HepG2 (cell line): ENCODE measurements at regions not wholly inside any gene's neighbourhood (a gene's known extent, or its start where the extent isn't known, plus 50 kb on each side); places are given as distances from the start of the nearest gene placed in this dataset.

ENCODE experiments used
- ATAC-seq: fragments of 200-7000 bp; cut with Tn5 transposase; 3 replicates; pipeline ENCODE4 v1.9.1; 2020; ENCODE audit warnings: mild to moderate bottlenecking, moderate library complexity
- BruUV-seq: library from RNA; stranded (reverse); fragments of 400-500 nt; replicated peaks from 2 replicates; lab custom pipeline; 2021; lab: Mats Ljungman, UMichigan
- CTCF ChIA-PET: fragments of 300-600 bp; formaldehyde crosslinking; extraction: SDS; loops from one replicate; lab custom pipeline; 2021; ENCODE audit warnings: low total read pairs, inconsistent platforms, low intra/inter-chr PET ratio; lab: Yijun Ruan, JAX
- POLR2A ChIA-PET: fragments of 350-600 bp; sonication (Branson Sonifier 250); formaldehyde crosslinking; loops from one replicate; lab custom pipeline; 2020; ENCODE audit warnings: antibody characterized with exemption, inconsistent platforms; lab: Yijun Ruan, JAX
- DNase-seq: peaks from one replicate; pipeline ENCODE4 v3.0.0-alpha.2; 2015; ENCODE audit warnings: low spot score
- FAIRE-seq: peaks from 3 replicates; lab custom pipeline; 2011; peaks lifted over from hg19 to GRCh38; lab: Jason Lieb, UNC
- H2AFZ ChIP-seq: one replicate; pipeline ENCODE4 v1.6.1; 2011; ENCODE audit warnings: low read length, inconsistent platforms
- H3K27ac ChIP-seq: fragments of 300-600 bp; 3 replicates; pipeline ENCODE4 v1.8.0; 2011; ENCODE audit warnings: mixed run types, mild to moderate bottlenecking, mixed read lengths, low read length, inconsistent platforms; ENCODE audit not compliant: insufficient read depth; ENCODE audit errors: extremely low read length
- H3K27me3 ChIP-seq, 2 experiments: fragments of 200-600 bp in 1 of 2; 2 replicates in 1 of 2; 3 replicates in 1 of 2; pipeline versions ENCODE4 v1.6.0 to v1.8.0; 2011; ENCODE audit warnings: low read length in 2 of 2, mild to moderate bottlenecking in 2 of 2, moderate library complexity in 2 of 2, inconsistent platforms in 1 of 2; ENCODE audit not compliant: insufficient read depth in 2 of 2, control insufficient read depth in 1 of 2
- H3K36me3 ChIP-seq, 2 experiments: fragments of 200-600 bp in 1 of 2; replicated peaks in 1 of 2; 2 replicates in 1 of 2; 3 replicates in 1 of 2; pipeline versions ENCODE4 v1.5.1 to v1.8.0; 2011; ENCODE audit warnings: low read length in 2 of 2, inconsistent platforms in 1 of 2; ENCODE audit not compliant: insufficient read depth in 2 of 2, control insufficient read depth in 1 of 2
- H3K4me1 ChIP-seq: 2 replicates; pipeline ENCODE4 v1.5.1; 2012; ENCODE audit warnings: low read length, inconsistent platforms; ENCODE audit not compliant: insufficient read depth
- H3K4me2 ChIP-seq: 2 replicates; pipeline ENCODE4 v1.6.0; 2011; ENCODE audit warnings: low read depth, low read length, inconsistent platforms
- H3K4me3 ChIP-seq, 3 experiments: fragments of 200-600 bp in 1 of 3; sonication (generic), shearing (Covaris generic) in 1 of 3; replicated peaks in 1 of 3; 2 replicates each; pipeline ENCODE4 v1.5.1; 2011 to 2016; ENCODE audit warnings: low read length in 3 of 3, inconsistent platforms in 2 of 3, low read depth in 2 of 3, mild to moderate bottlenecking in 2 of 3, control low read depth in 1 of 3, mixed read lengths in 1 of 3; ENCODE audit not compliant: insufficient read depth in 1 of 3
- H3K79me2 ChIP-seq: one replicate; pipeline ENCODE4 v1.6.1; 2011; ENCODE audit warnings: low read length, inconsistent platforms; ENCODE audit not compliant: insufficient read depth
- H3K9ac ChIP-seq: 2 replicates; pipeline ENCODE4 v1.6.0; 2011; ENCODE audit warnings: mild to moderate bottlenecking, low read depth, low read length, inconsistent platforms; ENCODE audit not compliant: insufficient read depth
- H3K9me3 ChIP-seq: 2 replicates; pipeline ENCODE4 v1.5.1; 2012; ENCODE audit warnings: mild to moderate bottlenecking, low read length
- H4K20me1 ChIP-seq: 2 replicates; pipeline ENCODE4 v1.6.0; 2011; ENCODE audit warnings: inconsistent platforms, mild to moderate bottlenecking, low read length, moderate library complexity; ENCODE audit not compliant: insufficient read depth
- ATAD3A ChIP-seq: sonication (generic); formaldehyde crosslinking; IDR thresholded peaks from 2 replicates; pipeline ENCODE4 v1.4.0; 2020; ENCODE audit warnings: missing genetic modification reagents
- DRAP1 ChIP-seq: IDR thresholded peaks from 2 replicates; pipeline ENCODE4 v1.6.1; 2016; ENCODE audit warnings: missing genetic modification reagents, missing compliant biosample characterization
- GFI1 ChIP-seq: sonication (generic); formaldehyde crosslinking; IDR thresholded peaks from 2 replicates; pipeline ENCODE4 v1.5.0; 2020; ENCODE audit warnings: missing genetic modification reagents, mild to moderate bottlenecking, borderline replicate concordance
- HOMEZ ChIP-seq: IDR thresholded peaks from 2 replicates; pipeline ENCODE4 v1.6.1; 2016; ENCODE audit warnings: low read depth
- KIAA2018 ChIP-seq: sonication (generic); formaldehyde crosslinking; IDR thresholded peaks from 2 replicates; pipeline ENCODE4 v1.5.0; 2020; ENCODE audit warnings: mild to moderate bottlenecking, missing genetic modification reagents, borderline replicate concordance
- NFKB2 ChIP-seq: sonication (generic); formaldehyde crosslinking; IDR thresholded peaks from 2 replicates; pipeline ENCODE4 v1.4.0; 2020; ENCODE audit warnings: missing genetic modification reagents, borderline replicate concordance
- PCBP2 ChIP-seq: fragments of 200-400 bp; formaldehyde crosslinking; optimal IDR thresholded peaks from 2 replicates; pipeline ENCODE3; 2018; ENCODE audit warnings: low read length, low read depth; ENCODE audit not compliant: poor library complexity, severe bottlenecking
- SMAD9 ChIP-seq: sonication (generic); formaldehyde crosslinking; IDR thresholded peaks from 2 replicates; pipeline ENCODE4 v1.5.1; 2020; ENCODE audit warnings: mild to moderate bottlenecking, missing genetic modification reagents
- SRSF1 ChIP-seq: fragments of 200-400 bp; formaldehyde crosslinking; optimal IDR thresholded peaks from 2 replicates; pipeline ENCODE3; 2017; ENCODE audit warnings: mild to moderate bottlenecking, low read depth, low read length, moderate library complexity
- XBP1 ChIP-seq: sonication (generic); formaldehyde crosslinking; IDR thresholded peaks from 2 replicates; pipeline ENCODE4 v1.5.0; 2020; ENCODE audit warnings: missing genetic modification reagents
- ZFP36 ChIP-seq: fragments of 150-350 bp; IDR thresholded peaks from 2 replicates; pipeline ENCODE4 v1.6.1; 2018; ENCODE audit warnings: borderline replicate concordance, low read length, low read depth; ENCODE audit not compliant: partially characterized antibody
- ZNF124 ChIP-seq: sonication (generic); formaldehyde crosslinking; IDR thresholded peaks from 2 replicates; pipeline ENCODE4 v1.4.0; 2020; ENCODE audit warnings: missing genetic modification reagents
- ZNF512 ChIP-seq: sonication (generic); formaldehyde crosslinking; IDR thresholded peaks from 2 replicates; pipeline ENCODE4 v1.4.0; 2020; ENCODE audit warnings: mild to moderate bottlenecking, missing genetic modification reagents
- WGBS: methylation state at CpG from one replicate; pipeline ENCODE4 v1.1.6; 2017; ENCODE audit warnings: low lambda C conversion rate; 5-methylcytosine and 5-hydroxymethylcytosine counted together
- in situ Hi-C: cut with HindIII; loops from 2 replicates; pipeline ENCODE4 v1.10.0; 2017; ENCODE audit warnings: low pct_unique_long_range_greater_than_20kb; ENCODE audit not compliant: extremely low pct_ligation_motif_present
- intact Hi-C: fragments of 100-400 bp; cut with micrococcal nuclease; formaldehyde crosslinking; loops from one replicate; pipeline ENCODE4 v1.10.0; 2022; ENCODE audit not compliant: unreplicated experiment

- TF ChIP-seq PCBP2: no peak
- TF ChIP-seq GFI1 (CRISPR knock-in tag): no peak
- no peak for TF ChIP-seq ZNF124
- TF ChIP-seq SMAD9 (CRISPR knock-in tag): no peak
These were observed 71.9 kb downstream of the ANXA1 start (continued) for GRCh38 chr9:73223594-73223993.

GRCh38 chr9:73229543-73229942 lies 77.9 kb downstream of the ANXA1 start:
- no TSS peak for BruUV-seq

More at GRCh38 chr9:73229543-73229942, 77.9 kb downstream of the ANXA1 start:
- ATAC-seq: no peak
- Histone ChIP-seq H3K79me2 (no peaks in the 10 kb centered on the region), H3K9me3 (no peaks in the 10 kb centered on the region), H3K27ac (no peak overlapping the region), H4K20me1 (no peaks in the 10 kb centered on the region), H3K4me3 (no peak overlapping the region), H3K27me3 (no peaks in the 10 kb centered on the region), H2AFZ (no peak overlapping the region), H3K36me3 (no peaks in the 10 kb centered on the region), H3K4me1 (no peaks in the 10 kb centered on the region), H3K4me2 (no peak overlapping the region), H3K9ac (no peak overlapping the region)
- ChIA-PET POLR2A (no interaction called here), CTCF (no interaction called here)
- WGBS: 0% methylated on average over 2 of the region's 2 CpGs
- in situ Hi-C loops: no loop called here
- FAIRE-seq: no peak
- no peak for DNase-seq
- TF ChIP-seq XBP1 (CRISPR knock-in tag) (no peak), SRSF1 (no peak), NFKB2 (CRISPR knock-in tag) (no peak), ATAD3A (CRISPR knock-in tag) (no peak), KIAA2018 (CRISPR knock-in tag) (no peak), ZFP36 (no peak), HOMEZ (no peak), ZNF512 (no peak), DRAP1 (no peak)
- intact Hi-C loops: no loop called here
